Activated CD4-positive, alpha-beta T cell treated with anti-CD3 and anti-CD28 coated beads, Interleukin-2, amount 50 U/mL, for 4 hours (primary cell): ENCODE measurements at regions not wholly inside any gene's neighbourhood (a gene's known extent, or its start where the extent isn't known, plus 50 kb on each side); places are given as distances from the start of the nearest gene placed in this dataset.
A peak's percentile ranks its signal among the peaks of the same experiment; 100 is the strongest.

Experiments used
- DNase-seq, 2 experiments: peaks; one replicate each; pipeline ENCODE4 v3.0.0-alpha.2; 2020

DNA sequence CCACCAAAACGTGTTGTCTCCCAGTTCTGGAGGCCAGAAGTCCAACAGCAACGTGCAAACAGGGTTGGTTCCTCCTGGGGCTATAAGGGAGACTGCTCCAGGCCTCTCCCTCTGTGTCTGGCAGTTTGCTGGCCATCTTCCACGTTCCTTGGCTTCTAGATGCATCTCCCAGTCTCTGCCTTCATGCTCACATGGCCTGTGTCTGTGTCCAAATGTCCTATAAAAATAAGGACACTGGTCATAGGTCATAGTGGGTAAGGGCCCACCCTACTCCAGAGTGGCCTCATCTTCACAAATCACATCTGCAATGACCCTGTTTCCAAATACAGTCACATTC lies 69.4 kb upstream of the TAF1B start:
- no peak for DNase-seq

DNA sequence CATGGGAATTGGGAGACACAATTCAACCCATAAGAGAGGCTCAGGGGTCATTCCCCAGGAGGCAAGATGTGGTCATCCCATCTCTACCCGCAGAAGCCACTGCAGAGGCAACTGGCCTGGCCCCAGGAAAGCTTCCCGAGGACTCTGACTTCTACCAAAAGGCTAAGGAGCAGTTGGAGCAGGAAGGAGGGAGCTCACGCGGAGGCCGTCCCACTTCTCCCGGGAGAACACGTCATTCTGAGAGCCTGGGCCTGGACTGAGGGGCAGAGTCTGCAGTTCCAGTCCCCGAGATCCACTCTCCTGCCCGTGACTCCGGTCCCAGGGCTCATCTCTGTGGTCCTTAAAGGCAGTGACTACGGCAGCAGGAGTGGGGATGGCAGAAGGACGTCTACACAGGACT lies 69.0 kb upstream of the TAF1B start:
- no peak for DNase-seq

DNA sequence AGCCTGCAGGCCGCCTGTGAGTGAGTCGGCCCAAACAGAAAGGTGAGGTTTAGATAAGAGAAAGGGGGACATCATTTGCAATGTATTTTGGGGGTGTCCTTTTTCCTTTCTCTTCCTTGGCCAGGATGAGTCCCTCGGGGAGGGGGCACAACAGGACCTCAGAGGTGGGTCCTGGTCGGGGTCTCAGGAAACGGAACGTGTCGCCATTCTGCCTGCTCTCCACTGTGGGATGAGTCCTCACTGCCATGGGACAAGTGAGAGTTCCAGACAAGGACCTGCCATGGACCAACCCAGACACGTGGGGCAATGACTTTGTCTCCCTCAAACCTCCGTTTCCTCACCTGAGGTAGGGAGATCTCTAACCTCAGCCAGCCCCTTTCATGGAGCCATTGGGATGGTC lies 67.9 kb upstream of the TAF1B start:
- no peak for DNase-seq

DNA sequence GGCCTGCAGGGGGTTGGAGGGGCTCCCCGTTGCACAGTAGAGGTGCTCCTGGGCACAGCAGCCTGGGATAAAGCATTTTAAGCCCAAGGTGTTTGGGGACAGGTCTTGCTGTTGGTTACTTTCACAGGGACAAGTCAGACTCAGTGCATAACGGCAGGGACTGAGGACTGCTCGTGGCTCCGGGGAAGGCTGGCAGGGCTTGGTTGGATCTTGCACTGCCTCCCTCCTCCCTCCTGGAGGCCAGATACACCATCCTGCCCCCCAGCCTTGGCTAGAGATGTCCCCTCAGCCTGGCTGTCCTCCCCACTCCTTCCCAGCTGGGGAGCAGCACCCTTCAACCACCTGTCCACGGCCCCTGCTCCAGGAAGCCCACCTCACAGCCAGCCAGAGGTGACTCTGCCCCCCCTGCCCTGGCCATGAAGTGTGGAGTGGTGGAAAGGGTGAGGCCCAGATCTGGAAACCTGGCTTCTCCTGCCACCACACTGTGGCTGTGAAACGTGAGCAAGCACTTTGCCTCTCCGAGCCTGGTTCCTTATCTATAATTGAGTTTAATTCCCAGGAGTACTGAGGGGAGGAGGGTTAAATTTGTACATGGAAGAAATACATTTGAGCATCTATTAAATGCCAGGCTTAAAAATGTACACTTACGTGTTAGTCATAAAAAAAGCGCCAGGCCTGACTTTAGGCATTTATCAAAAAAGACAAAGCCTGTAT lies 67.1 kb upstream of the TAF1B start:
- no peak for DNase-seq

DNA sequence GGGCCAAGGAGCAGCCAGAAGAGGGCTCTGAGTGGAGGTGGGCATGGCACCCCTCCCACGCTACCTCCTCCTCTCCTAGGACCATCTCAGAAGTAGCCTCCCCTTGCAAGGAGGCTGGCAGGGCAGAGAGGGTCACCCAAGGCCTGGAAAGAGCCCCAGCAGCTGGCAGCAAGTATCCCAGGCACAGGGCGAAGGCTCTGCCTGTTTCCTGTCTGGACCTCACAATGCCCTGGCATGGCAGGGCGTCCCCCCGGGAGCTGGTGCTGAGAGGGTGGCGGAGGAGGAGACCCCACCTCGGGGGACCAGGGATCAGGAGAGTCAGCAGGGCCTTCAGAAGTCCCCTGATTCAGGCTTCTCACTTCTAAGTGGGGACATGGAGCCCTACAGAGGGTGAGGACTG lies 66.2 kb upstream of the TAF1B start:
- no peak for DNase-seq

DNA sequence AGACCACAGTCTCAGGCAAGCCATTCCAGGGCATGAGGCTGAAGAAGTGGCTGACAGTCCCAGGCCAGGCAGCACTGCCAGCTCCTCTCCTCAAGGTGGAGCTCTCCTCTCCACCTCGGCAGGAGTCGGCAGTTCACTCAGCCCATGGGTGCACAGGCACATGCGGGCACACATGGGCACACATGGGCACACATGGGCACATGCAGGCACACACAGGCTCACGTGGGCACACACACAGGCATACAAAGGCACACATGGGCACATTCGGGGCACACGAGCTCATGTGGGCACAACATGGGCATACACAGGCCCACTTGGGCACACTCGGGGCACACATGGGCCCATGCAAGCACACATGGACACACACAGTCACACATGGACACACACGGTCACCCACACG lies 65.3 kb upstream of the TAF1B start:
- DNase-seq, result no peak

DNA sequence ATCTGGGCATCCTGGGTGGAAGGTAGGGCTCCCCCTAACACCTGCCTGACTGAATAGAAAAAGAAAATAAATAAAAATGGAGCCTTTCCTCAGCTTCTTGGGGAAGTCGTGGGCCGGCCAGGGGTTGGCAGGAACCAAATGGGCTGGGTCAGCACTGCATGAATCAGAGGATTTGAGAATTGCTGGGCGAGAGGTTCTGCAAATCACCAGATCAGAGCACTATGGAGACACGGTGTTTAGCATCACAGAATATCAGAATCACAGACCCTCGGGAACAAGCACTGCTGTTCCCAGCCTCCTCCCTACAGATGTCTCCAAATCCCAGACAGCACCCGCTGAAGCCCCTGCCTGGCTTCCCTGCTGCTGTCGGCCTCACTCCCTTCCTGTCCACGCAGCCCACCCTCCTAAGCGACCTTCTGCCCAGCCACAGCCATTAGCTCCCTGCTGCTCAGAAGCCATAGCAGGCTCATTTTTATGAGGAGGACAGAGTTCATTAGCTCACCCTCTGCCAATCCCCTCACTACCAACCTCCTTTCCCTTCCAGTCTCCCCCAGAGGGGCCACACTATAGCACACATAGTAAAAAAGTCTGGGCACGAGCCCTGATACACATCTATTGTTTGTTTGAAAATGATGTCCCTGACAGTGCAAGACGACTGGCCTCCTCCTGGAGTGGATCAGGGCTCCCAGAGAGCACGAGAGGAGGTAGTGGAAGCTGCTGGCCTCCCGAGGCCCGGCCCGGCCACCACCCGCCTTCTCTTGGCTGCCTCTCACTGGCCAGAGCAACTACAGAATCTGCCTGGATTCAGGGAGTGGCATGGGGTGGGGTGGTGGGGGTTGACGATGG lies 64.6 kb upstream of the TAF1B start:
- DNase-seq, result no peak

DNA sequence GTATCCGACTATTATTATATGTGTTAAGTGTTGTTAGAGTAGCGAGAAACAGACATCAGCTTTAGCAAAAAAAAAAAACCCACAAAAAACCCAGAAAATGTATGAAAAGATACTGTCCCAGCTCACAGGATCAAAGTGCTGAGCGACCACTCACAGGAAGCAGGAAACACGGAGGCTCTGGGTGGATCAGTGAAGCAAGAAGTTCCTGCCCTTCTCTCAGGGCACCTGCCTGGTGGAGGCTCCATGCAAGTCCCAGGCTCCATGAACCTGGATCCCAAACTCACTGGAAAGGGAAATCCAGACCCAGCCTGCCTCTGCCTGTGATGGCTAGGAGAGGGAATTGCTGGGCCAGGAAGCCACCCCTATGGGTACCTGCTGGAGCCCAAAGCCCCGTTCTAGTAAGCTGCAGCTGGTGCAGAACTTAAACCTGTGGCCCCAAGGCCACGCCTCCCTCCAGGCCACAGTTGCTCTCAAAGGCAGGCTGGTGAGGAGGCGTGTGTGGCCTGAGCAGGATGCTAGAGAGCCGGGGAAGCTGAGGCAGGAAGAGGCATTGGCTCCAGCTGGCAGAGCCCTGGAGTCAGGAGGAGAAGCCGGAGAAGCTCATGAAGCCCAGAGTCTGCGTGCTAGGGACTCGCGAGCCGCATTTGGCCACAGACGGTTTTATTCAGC lies 63.5 kb upstream of the TAF1B start:
- peak in 1 of 2 experiments; percentile 22 for DNase-seq

DNA sequence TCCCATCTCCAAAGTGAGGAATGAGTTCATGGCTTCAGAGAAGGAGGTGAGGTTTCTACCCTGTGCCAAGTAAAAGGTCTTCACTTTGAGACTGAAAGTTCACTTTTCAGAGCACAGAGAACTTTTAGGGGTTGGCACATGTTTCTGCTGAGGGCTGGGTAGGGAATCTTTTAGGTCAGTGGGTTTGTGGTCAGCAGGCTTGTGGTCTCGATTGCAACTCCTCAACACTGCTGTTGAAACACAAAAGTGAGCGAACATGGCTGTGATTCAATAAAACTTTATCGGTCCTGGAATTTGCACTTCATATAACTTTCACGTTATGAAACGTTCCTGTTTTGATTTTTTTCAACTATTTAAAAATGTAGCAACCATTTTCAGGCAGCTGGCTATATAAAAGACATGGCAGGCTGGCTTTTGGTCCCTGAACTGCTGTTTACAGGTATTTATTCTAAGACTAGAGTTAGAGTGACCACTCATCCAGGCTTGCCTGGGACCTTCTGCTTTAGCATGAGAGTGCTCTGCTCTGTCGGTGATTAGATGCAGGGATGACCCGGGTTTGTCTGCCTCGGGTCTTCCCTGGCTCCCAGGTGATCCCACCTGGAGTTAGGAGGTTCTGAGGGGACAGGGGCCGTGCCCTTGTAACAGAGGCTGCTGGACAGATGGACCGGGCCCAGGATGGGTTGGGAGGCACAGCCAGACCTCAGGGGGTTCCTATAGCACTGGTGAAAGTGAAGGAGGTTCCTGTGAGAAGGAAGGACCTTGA lies 62.7 kb upstream of the TAF1B start:
- DNase-seq, result no peak

DNA sequence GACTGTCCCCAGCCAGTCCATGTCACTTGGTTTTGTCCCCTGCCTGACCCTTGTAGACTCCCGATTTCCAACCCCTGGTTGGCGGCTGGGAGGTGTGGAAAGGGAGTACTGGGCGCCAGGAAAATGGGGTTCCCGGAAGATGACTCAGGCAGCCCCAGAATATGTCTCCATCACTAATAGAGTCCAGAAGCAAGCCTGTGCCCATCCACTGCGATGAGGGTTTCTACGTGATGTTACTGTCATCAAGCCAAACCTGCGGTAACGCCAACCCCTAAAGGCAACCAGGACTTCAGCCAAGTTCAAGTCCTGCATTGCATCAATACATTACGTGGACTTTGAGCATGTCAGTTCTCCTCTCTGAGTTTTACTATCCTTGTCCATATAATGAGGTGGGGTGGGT lies 62.0 kb upstream of the TAF1B start:
- DNase-seq, result no peak

DNA sequence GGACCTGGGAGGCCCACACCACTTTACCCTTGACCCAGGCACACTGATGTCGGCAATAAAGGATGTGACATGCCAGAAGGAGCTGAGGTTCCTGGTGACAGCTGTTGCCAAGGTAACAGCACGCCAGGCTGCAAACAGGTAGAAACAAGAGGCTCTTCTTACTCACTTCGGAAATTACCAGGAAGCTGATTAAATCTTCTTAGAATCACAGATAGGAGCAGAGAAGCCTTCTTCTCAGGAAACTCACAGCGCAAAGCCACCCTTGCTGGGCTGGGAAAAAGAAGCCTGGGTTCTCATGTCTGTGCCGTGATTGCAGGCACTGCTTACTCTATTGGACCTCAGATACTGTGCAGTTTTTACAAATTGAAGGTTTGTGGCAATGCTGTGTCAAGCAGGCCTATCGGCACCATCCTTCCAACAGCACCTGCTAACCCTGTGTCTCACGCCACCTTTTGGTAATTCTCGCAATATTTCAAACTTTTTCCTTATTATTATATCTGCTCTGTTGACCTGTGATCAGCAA lies 61.0 kb upstream of the TAF1B start:
- peak; percentile 65 to 76 for DNase-seq

DNA sequence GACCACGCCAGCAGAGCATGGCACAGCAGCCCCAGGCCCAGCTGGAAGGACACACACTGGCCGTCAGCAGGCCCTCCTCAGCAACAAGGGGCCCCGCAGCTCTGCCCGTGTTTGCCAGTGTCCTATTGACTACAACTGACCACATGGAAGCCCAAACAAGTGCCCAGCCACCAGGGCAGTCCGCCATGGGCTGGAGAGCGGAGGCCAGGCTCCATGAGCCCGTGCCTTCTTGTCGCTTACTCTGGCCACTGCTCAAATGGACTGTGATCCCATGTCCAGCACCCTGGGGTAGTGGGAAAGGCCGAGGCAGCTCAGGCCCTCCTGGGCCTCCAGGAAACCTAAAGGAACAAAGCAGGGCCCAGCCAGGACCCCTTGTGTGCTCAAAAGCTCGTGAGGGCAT lies 53.9 kb upstream of the TAF1B start:
- no peak for DNase-seq

DNA sequence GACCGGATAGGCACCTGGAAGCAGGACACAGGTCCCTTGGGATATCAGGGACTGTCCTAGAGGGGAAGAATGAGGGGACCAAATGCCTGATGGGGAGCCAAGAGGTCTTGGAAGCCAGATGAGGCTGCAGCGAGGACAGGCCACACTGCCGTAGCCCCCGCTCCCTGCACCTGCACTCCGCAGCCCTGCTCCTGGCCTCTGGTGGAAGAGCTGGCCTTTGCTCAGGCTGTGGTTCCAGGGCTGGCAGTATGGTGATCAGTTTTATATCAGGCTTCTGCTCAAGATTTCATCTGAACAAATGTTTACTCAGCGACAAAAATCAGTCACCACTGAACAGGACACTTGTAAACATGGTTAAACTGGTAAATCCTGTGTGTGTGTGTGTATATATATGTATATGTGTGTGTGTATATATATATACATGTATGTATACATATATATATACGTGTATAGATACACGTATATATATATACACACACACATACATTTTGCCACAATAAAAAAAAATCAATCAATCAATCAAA lies 52.5 kb upstream of the TAF1B start:
- DNase-seq, result no peak

DNA sequence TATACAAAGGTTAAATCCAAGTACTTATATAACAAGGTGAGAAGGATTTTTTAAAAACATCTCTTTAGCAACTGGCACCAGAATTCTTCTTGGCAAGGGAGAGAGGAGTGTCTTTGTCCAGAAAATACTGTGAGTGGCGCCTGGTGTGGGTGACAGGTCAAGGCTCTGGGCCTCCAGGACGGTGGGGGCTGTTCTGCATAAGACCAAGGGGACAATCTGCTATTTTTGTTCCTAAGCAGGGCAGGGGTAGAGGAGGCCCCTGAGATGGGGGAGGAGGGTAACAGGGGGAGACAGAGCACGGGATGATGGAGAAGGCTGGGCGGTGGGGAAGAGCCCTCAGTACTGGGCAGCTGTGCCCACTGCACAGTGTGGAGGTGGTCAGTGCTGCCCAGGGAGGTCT lies 51.6 kb upstream of the TAF1B start:
- DNase-seq, result no peak

DNA sequence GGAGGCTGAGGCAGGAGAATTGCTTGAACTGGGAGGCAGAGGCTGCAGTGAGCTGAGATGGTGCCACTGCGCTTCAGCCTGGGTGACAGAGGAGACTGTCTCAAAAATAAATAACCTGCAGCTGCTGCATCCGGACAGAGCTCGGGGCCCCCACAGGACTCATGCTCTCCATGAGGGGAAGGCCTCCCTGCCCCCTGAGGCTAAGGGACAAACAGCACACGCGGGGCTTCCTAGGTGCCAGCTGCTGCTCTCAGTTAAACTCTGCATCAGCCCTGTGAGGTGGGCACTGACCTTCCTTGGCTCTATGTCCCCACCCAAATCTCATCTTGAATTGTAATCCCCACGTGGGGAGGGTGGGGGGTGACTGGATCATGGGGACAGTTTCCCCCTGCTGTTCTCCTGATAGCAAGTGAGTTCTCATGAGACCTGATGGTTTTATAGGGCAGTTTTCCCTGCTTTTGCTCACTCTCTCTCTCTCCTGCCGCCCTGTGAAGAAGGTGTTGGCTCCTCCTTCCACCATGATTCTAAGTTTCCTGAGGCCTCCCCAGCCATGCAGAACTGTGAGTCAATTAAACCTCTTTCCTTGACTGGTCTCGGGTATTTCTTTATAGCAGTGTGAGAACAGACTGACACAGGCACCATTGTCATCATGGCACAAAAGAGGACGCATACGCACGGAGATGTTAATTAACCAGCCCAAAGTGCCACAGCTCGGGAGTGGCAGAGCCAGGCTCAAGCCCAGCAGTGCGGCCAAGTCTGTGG lies 49.9 kb upstream of the TAF1B start:
- DNase-seq, result no peak
